Uterus (tissue), 3 donors: ENCODE measurements at regions not wholly inside any gene's neighbourhood (a gene's known extent, or its start where the extent isn't known, plus 50 kb on each side); places are given as distances from the start of the nearest gene placed in this dataset.
A peak's percentile ranks its signal among the peaks of the same experiment; 100 is the strongest.
"Not testable (repeated sequence)": the region's sequence is repeated elsewhere in the genome, so short reads cannot be mapped to it uniquely, and the experiment has no call there.

Experiments
- DNase-seq, 2 donors: peaks; one replicate each; pipeline ENCODE4 v3.0.0-alpha.2; 2019 to 2020
- H3K27ac ChIP-seq, 2 donors: fragments of 200-600 bp; sonication (generic); 1 replicate in 1 of 2; 2 replicates in 1 of 2; pipeline ENCODE4 v1.5.1; 2016 to 2018
- H3K27me3 ChIP-seq, 2 donors: fragments of 200-600 bp; sonication (generic); one replicate each; pipeline ENCODE4 v1.5.1; 2018 to 2019; ENCODE audit warnings: control low read depth in 1 of 2
- H3K36me3 ChIP-seq, 2 donors: fragments of 200-600 bp; sonication (generic); one replicate each; pipeline ENCODE4 v1.5.1; 2019; ENCODE audit warnings: control low read depth in 1 of 2
- H3K4me1 ChIP-seq, 2 donors: fragments of 200-600 bp; sonication (generic); one replicate each; pipeline ENCODE4 v1.5.1; 2018 to 2019; ENCODE audit warnings: control low read depth in 1 of 2
- H3K4me3 ChIP-seq, 2 donors: fragments of 200-600 bp; sonication (generic); 1 replicate in 1 of 2; 2 replicates in 1 of 2; pipeline ENCODE4 v1.5.1; 2018 to 2019; ENCODE audit warnings: mild to moderate bottlenecking in 1 of 2
- H3K9me3 ChIP-seq, 2 donors: fragments of 200-600 bp; sonication (generic); one replicate each; pipeline ENCODE4 v1.5.1; 2019; ENCODE audit warnings: control low read depth in 1 of 2
- CTCF ChIP-seq, 4 experiments: fragments of 200-600 bp in 2 of 4; fragments of 450-650 bp in 2 of 4; sonication (generic) in 2 of 4; IDR thresholded peaks; one replicate each; pipeline ENCODE4 v1.5.1; 2016 to 2019; ENCODE audit warnings: antibody characterized with exemption in 4 of 4, mild to moderate bottlenecking in 2 of 4, moderate library complexity in 1 of 4
- POLR2A ChIP-seq, 2 donors: fragments of 450-650 bp; IDR thresholded peaks; one replicate each; pipeline ENCODE4 v1.6.1; 2016; ENCODE audit warnings: antibody characterized with exemption in 2 of 2, mild to moderate bottlenecking in 1 of 2, moderate library complexity in 1 of 2
- intact Hi-C: fragments of 100-400 bp; cut with DNase I; formaldehyde crosslinking; loops from one replicate; pipeline ENCODE4 v1.15.1; 2023; ENCODE audit warnings: low total_unique reads
- donor health status: DM: yes; HTN: yes; CAD: no.

GRCh38 chr10:95137990-95138625 is 55.9 kb upstream of the ACSM6 start:
- H3K36me3 ChIP-seq, H3K4me3 ChIP-seq, DNase-seq, H3K4me1 ChIP-seq, intact Hi-C loops, H3K27me3 ChIP-seq, H3K9me3 ChIP-seq, H3K27ac ChIP-seq: not testable (repeated sequence)

GRCh38 chr10:95134490-95134889 is 59.5 kb upstream of the ACSM6 start:
- H3K9me3 ChIP-seq, result peaks cover 0 to 4% of the 10 kb centered on the region in 2 donors
- H3K27me3 ChIP-seq, result no peaks in the 10 kb centered on the region
- intact Hi-C loops, result no loop called here
- H3K36me3 ChIP-seq, result no peaks in the 10 kb centered on the region
- no peaks in the 10 kb centered on the region for H3K4me1 ChIP-seq
- TF ChIP-seq POLR2A (IDR thresholded peaks at IDR 0.05) (no peak), CTCF (IDR thresholded peaks at IDR 0.05) (no peak)
- H3K27ac ChIP-seq, result no peak overlapping the region
- H3K4me3 ChIP-seq, result no peak overlapping the region
- no peak for DNase-seq

GRCh38 chr10:95133997-95134396 is 60.0 kb upstream of the ACSM6 start:
- Histone ChIP-seq H3K36me3 (no peaks in the 10 kb centered on the region), H3K9me3 (peaks cover 0 to 4% of the 10 kb centered on the region in 2 donors), H3K27me3 (no peaks in the 10 kb centered on the region), H3K27ac (no peak overlapping the region), H3K4me3 (no peak overlapping the region), H3K4me1 (no peaks in the 10 kb centered on the region)
- TF ChIP-seq POLR2A (IDR thresholded peaks at IDR 0.05), result no peak
- no peak for TF ChIP-seq CTCF (IDR thresholded peaks at IDR 0.05)
- no peak for DNase-seq
- intact Hi-C loops, result no loop called here

DNA sequence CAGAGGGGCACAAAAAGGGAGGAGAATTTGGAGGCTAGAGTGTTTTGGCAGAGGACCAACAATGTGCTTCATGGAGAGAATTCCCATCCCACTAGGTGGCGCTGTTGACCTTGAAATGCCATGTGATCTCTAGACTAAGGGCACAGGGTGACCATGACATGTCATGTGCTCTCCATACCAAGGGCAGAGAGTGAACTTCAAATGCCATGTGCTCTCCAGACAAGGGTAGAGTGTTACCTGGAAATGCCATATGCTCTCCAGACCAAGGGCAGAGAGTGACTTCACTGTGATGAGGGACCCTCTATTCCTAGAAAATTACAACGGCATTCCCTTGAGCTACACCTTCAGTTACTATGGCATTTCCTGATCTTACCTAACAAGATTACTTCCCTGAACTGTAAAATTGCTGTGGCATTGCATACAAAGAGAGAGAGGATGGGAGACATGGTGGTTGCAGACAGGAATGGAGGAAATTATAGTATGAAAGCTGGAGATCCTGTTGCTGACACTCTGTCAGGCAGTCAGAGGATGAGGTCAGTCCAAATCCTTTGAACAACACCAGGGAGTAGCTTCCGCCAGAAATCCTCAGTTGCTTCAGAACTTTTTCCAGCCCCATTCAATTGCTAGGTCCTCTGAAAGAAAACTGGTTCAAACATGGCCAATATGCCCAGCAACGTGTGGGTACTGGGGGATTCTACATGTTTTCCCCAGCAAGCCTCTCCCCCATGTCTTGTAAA is 60.9 kb upstream of the ACSM6 start:
- Histone ChIP-seq H3K27me3 (no peaks in the 10 kb centered on the region), H3K27ac (no peak overlapping the region), H3K4me1 (no peaks in the 10 kb centered on the region), H3K36me3 (no peaks in the 10 kb centered on the region), H3K9me3 (peaks cover 0 to 4% of the 10 kb centered on the region in 2 donors), H3K4me3 (no peak overlapping the region)
- peak; percentile 25 to 36 for DNase-seq
- intact Hi-C loops, result no loop called here
- no peak for TF ChIP-seq POLR2A (IDR thresholded peaks at IDR 0.05)
- TF ChIP-seq CTCF (IDR thresholded peaks at IDR 0.05), result peak; percentile 19 to 44 (median 28)

- H3K9me3 ChIP-seq, H3K27ac ChIP-seq, H3K36me3 ChIP-seq, DNase-seq, H3K4me1 ChIP-seq, H3K4me3 ChIP-seq, H3K27me3 ChIP-seq, intact Hi-C loops: not testable (repeated sequence)
Measured at GRCh38 chr10:95130429-95130828, 61.1 kb upstream of the CYP2C8 start.

GRCh38 chr10:95125582-95125981 is 56.3 kb upstream of the CYP2C8 start:
- intact Hi-C loops, result no loop called here
- Histone ChIP-seq H3K4me3 (no peak overlapping the region), H3K4me1 (no peaks in the 10 kb centered on the region), H3K27ac (no peak overlapping the region), H3K36me3 (no peaks in the 10 kb centered on the region), H3K27me3 (no peaks in the 10 kb centered on the region), H3K9me3 (peaks cover 0 to 3% of the 10 kb centered on the region in 2 donors)
- TF ChIP-seq POLR2A (IDR thresholded peaks at IDR 0.05) (no peak), CTCF (IDR thresholded peaks at IDR 0.05) (no peak)
- no peak for DNase-seq
